H9 (cell line): ENCODE measurements at regions not wholly inside any gene's neighbourhood (a gene's known extent, or its start where the extent isn't known, plus 50 kb on each side); places are given as distances from the start of the nearest gene placed in this dataset.

Experiments used
- DNase-seq: peaks from one replicate; pipeline ENCODE4 v3.0.0-alpha.2; 2017
- H2AFZ ChIP-seq: one replicate; pipeline ENCODE4 v1.6.1; 2013; ENCODE audit warnings: mild to moderate bottlenecking, low read length, control low read depth, moderate library complexity
- H2AK5ac ChIP-seq: 2 replicates; pipeline ENCODE4 v1.6.1; 2013; ENCODE audit warnings: low read length, control low read depth, mixed read lengths; ENCODE audit not compliant: insufficient read length
- H2BK120ac ChIP-seq: one replicate; pipeline ENCODE4 v1.6.1; 2013; ENCODE audit warnings: low read depth, mild to moderate bottlenecking, low read length, control low read depth, inconsistent platforms; ENCODE audit not compliant: poor library complexity, severe bottlenecking
- H2BK12ac ChIP-seq: 2 replicates; pipeline ENCODE4 v1.6.1; 2013; ENCODE audit warnings: low read length, control low read depth, mixed read lengths, low read depth; ENCODE audit not compliant: insufficient read length
- H2BK15ac ChIP-seq: 2 replicates; pipeline ENCODE4 v1.6.1; 2013; ENCODE audit warnings: low read depth, low read length, control low read depth
- H2BK20ac ChIP-seq: one replicate; pipeline ENCODE4 v1.6.1; 2013; ENCODE audit warnings: low read depth, mild to moderate bottlenecking, low read length, control low read depth, inconsistent platforms; ENCODE audit not compliant: poor library complexity, severe bottlenecking
- H2BK5ac ChIP-seq: 2 replicates; pipeline ENCODE4 v1.6.1; 2013; ENCODE audit warnings: low read length, control low read depth, mixed read lengths; ENCODE audit not compliant: insufficient read length
- H3K14ac ChIP-seq: 2 replicates; pipeline ENCODE4 v1.6.1; 2013; ENCODE audit warnings: low read length, control low read depth; ENCODE audit not compliant: insufficient read depth
- H3K18ac ChIP-seq: 2 replicates; pipeline ENCODE4 v1.6.1; 2013; ENCODE audit warnings: low read depth, mild to moderate bottlenecking, mixed read lengths, low read length, control low read depth; ENCODE audit not compliant: insufficient read length
- H3K23ac ChIP-seq: 2 replicates; pipeline ENCODE4 v1.6.1; 2013; ENCODE audit warnings: low read length, control low read depth, mixed read lengths, low read depth; ENCODE audit not compliant: insufficient read length
- H3K23me2 ChIP-seq: 2 replicates; pipeline ENCODE4 v1.6.1; 2013; ENCODE audit warnings: low read depth, mild to moderate bottlenecking, mixed read lengths, low read length, control low read depth; ENCODE audit not compliant: insufficient read length, poor library complexity, severe bottlenecking
- H3K27ac ChIP-seq: 2 replicates; pipeline ENCODE4 v1.5.1; 2013; ENCODE audit warnings: low read length, control low read depth, mixed read lengths, low read depth; ENCODE audit not compliant: insufficient read length
- H3K27me3 ChIP-seq: 2 replicates; pipeline ENCODE4 v1.6.1; 2013; ENCODE audit warnings: low read length, control low read depth, inconsistent platforms; ENCODE audit not compliant: insufficient read depth
- H3K4ac ChIP-seq: 2 replicates; pipeline ENCODE4 v1.6.1; 2013; ENCODE audit warnings: low read depth, mild to moderate bottlenecking, control low read depth, inconsistent platforms, low read length, moderate library complexity
- H3K4me1 ChIP-seq: 2 replicates; pipeline ENCODE4 v1.6.1; 2013; ENCODE audit warnings: low read length, control low read depth, inconsistent platforms; ENCODE audit not compliant: insufficient read depth
- H3K4me2 ChIP-seq: 2 replicates; pipeline ENCODE4 v1.6.1; 2013; ENCODE audit warnings: low read length, control low read depth, mixed read lengths; ENCODE audit not compliant: insufficient read length, insufficient read depth
- H3K56ac ChIP-seq: 2 replicates; pipeline ENCODE4 v1.6.1; 2013; ENCODE audit warnings: low read depth, mild to moderate bottlenecking, mixed read lengths, low read length, control low read depth; ENCODE audit not compliant: insufficient read length
- H3K79me1 ChIP-seq: 2 replicates; pipeline ENCODE4 v1.6.1; 2013; ENCODE audit warnings: low read depth, mild to moderate bottlenecking, moderate library complexity, low read length, control low read depth, inconsistent platforms; ENCODE audit not compliant: insufficient read depth, poor library complexity, severe bottlenecking
- H3K79me2 ChIP-seq: 2 replicates; pipeline ENCODE4 v1.6.1; 2013; ENCODE audit warnings: low read length, control low read depth, inconsistent platforms; ENCODE audit not compliant: insufficient read depth
- H3K9ac ChIP-seq: 2 replicates; pipeline ENCODE4 v1.6.1; 2013; ENCODE audit warnings: low read length, control low read depth, mixed read lengths; ENCODE audit not compliant: insufficient read length; ENCODE audit errors: extremely low read depth
- H3K9me3 ChIP-seq: one replicate; pipeline ENCODE4 v1.6.1; 2013; ENCODE audit warnings: low read depth, low read length, inconsistent platforms; ENCODE audit not compliant: control insufficient read depth
- H3T11ph ChIP-seq: one replicate; pipeline ENCODE4 v1.6.1; 2013; ENCODE audit warnings: mild to moderate bottlenecking, low read length, control low read depth, inconsistent platforms
- H4K20me1 ChIP-seq: one replicate; pipeline ENCODE4 v1.6.1; 2013; ENCODE audit not compliant: control insufficient read depth, insufficient read length, insufficient read depth
- H4K5ac ChIP-seq: 2 replicates; pipeline ENCODE4 v1.6.1; 2013; ENCODE audit warnings: low read depth, mild to moderate bottlenecking, mixed read lengths, low read length, control low read depth; ENCODE audit not compliant: insufficient read length
- H4K8ac ChIP-seq: replicated peaks from 2 replicates; pipeline ENCODE4 v1.6.1; 2013; ENCODE audit warnings: low read length, control low read depth, mixed read lengths, low read depth; ENCODE audit not compliant: insufficient read length
- H4K91ac ChIP-seq: 2 replicates; pipeline ENCODE4 v1.6.1; 2013; ENCODE audit warnings: low read depth, mild to moderate bottlenecking, moderate library complexity, mixed read lengths, low read length, control low read depth; ENCODE audit not compliant: insufficient read length
- H3K27ac Mint-ChIP-seq, 3 experiments: 2 replicates in 2 of 3; 3 replicates in 1 of 3; pipeline ENCODE4 v1.8.0; 2020 to 2021; ENCODE audit warnings: mixed read lengths in 3 of 3, mild to moderate bottlenecking in 1 of 3, moderate library complexity in 1 of 3
- H3K27me3 Mint-ChIP-seq: 2 replicates; pipeline ENCODE4 v1.8.0; 2021; ENCODE audit warnings: low read depth, mild to moderate bottlenecking, moderate library complexity, mixed read lengths
- H3K36me3 Mint-ChIP-seq, 3 experiments: 2 replicates in 2 of 3; 3 replicates in 1 of 3; pipeline ENCODE4 v1.8.0; 2020 to 2021; ENCODE audit warnings: low read depth in 3 of 3, mixed read lengths in 3 of 3; ENCODE audit not compliant: insufficient read depth in 1 of 3
- H3K4me1 Mint-ChIP-seq, 2 experiments: 2 replicates each; pipeline ENCODE4 v1.8.0; 2020; ENCODE audit warnings: mixed read lengths in 2 of 2
- H3K4me3 Mint-ChIP-seq, 2 experiments: 2 replicates in 1 of 2; 3 replicates in 1 of 2; pipeline ENCODE4 v1.8.0; 2020 to 2021; ENCODE audit warnings: mild to moderate bottlenecking in 2 of 2, mixed read lengths in 2 of 2, moderate library complexity in 1 of 2
- H3K9me3 Mint-ChIP-seq, 2 experiments: 2 replicates in 1 of 2; 3 replicates in 1 of 2; pipeline ENCODE4 v1.8.0; 2020; ENCODE audit warnings: mild to moderate bottlenecking in 2 of 2, mixed read lengths in 2 of 2, moderate library complexity in 1 of 2
- CTCF ChIP-seq: fragments of 200-600 bp; sonication (generic); conservative IDR thresholded peaks from 3 replicates; pipeline ENCODE4 v1.8.0; 2021; ENCODE audit warnings: antibody characterized with exemption, mild to moderate bottlenecking
- WGBS: extraction: QIAGEN DNeasy Blood & Tissue Kit; methylation state at CpG from one replicate; pipeline ENCODE4 v1.1.7; 2013; ENCODE audit warnings: missing lambda C conversion rate, low lambda C conversion rate, mixed read lengths; ENCODE audit not compliant: insufficient read length; ENCODE audit errors: extremely low coverage; 5-methylcytosine and 5-hydroxymethylcytosine counted together

GRCh38 chr1:29772584-29773100, 536.3 kb downstream of the PTPRU start:
- Histone ChIP-seq H2BK15ac (no peak overlapping the region), H2BK5ac (no peak overlapping the region), H3K79me1 (no peaks in the 10 kb centered on the region), H3K56ac (no peak overlapping the region), H3K9me3 (no peaks in the 10 kb centered on the region), H3K18ac (no peak overlapping the region), H3K14ac (no peak overlapping the region), H3K23me2 (no peaks in the 10 kb centered on the region), H3K79me2 (no peaks in the 10 kb centered on the region), H4K91ac (no peak overlapping the region), H3K23ac (no peak overlapping the region), H4K5ac (no peak overlapping the region), H3K4me2 (no peak overlapping the region), H3K27me3 (no peaks in the 10 kb centered on the region), H3K4ac (no peak overlapping the region), H3K9ac (no peak overlapping the region), H4K20me1 (no peaks in the 10 kb centered on the region), H3T11ph (no peak overlapping the region), H2BK12ac (no peak overlapping the region), H4K8ac (no peak overlapping the region), H3K27ac (no peak overlapping the region), H2BK120ac (no peak overlapping the region), H2AFZ (no peak overlapping the region), H2BK20ac (no peak overlapping the region), H2AK5ac (no peak overlapping the region), H3K4me1 (no peaks in the 10 kb centered on the region)
- Mint-ChIP-seq H3K9me3 (peaks cover 13 to 15% of the 10 kb centered on the region in 2 experiments), H3K36me3 (peaks cover 0 to 1% (median 0%) of the 10 kb centered on the region in 3 experiments; a peak in 1 of 7 replicates), H3K27ac (no peak overlapping the region), H3K27me3 (peaks cover 7% of the 10 kb centered on the region), H3K4me1 (no peaks in the 10 kb centered on the region; a peak in 1 of 4 replicates), H3K4me3 (no peak overlapping the region)
- WGBS: no CpG with 5 or more reads among the region's 4 CpGs
- no peak for TF ChIP-seq CTCF
- DNase-seq: no peak
